HCT116 (cell line): ENCODE measurements at regions not wholly inside any gene's neighbourhood (a gene's known extent, or its start where the extent isn't known, plus 50 kb on each side); places are given as distances from the start of the nearest gene placed in this dataset.

Source experiments
- ATAC-seq: fragments of 200-7000 bp; cut with Tn5 transposase; 2 replicates; pipeline ENCODE4 v1.9.1; 2020; ENCODE audit warnings: mild to moderate bottlenecking, moderate library complexity
- BruUV-seq: library from RNA; stranded (reverse); fragments of 400-500 nt; replicated peaks from 2 replicates; lab custom pipeline; 2021; lab: Mats Ljungman, UMichigan
- CTCF ChIA-PET: fragments of 300-600 bp; sonication (Branson Sonifier 250); formaldehyde crosslinking; loops from one replicate; lab custom pipeline; 2021; ENCODE audit warnings: antibody characterized with exemption; lab: Charles Lee
- POLR2A ChIA-PET: fragments of 300-600, 350-600 bp; sonication (Branson Sonifier 250); formaldehyde crosslinking; loops from one replicate; lab custom pipeline; 2021; ENCODE audit warnings: antibody characterized with exemption; lab: Charles Lee
- RAD21 ChIA-PET, 2 experiments: fragments of 300-600 bp; sonication (Branson Sonifier 250); formaldehyde crosslinking; loops; one replicate each; lab custom pipeline; 2023; ENCODE audit warnings: low total read pairs in 2 of 2; ENCODE audit not compliant: uncharacterized antibody in 2 of 2, unreplicated experiment in 2 of 2, low non-redundant PET in 1 of 2; lab: Charles Lee
- DNase-seq: peaks from one replicate; pipeline ENCODE4 v3.0.0-alpha.2; 2010; ENCODE audit warnings: low read depth, low spot score
- H2AFZ ChIP-seq: fragments of 200-600 bp; shearing (Covaris generic), sonication (generic); 2 replicates; pipeline ENCODE4 v1.6.1; 2017; ENCODE audit warnings: low read depth, mixed run types, mixed read lengths, antibody characterized with exemption, low read length; ENCODE audit not compliant: poor library complexity, severe bottlenecking
- H3K27ac ChIP-seq: 2 replicates; pipeline ENCODE4 v1.5.1; 2012; ENCODE audit warnings: low read depth, low read length
- H3K27me3 ChIP-seq: fragments of 200-600 bp; sonication (generic); 2 replicates; pipeline ENCODE4 v1.6.1; 2016; ENCODE audit warnings: mixed run types, low read length, mixed read lengths; ENCODE audit not compliant: insufficient read depth
- H3K36me3 ChIP-seq, 2 experiments: fragments of 200-500 bp in 1 of 2; fragments of 200-600 bp in 1 of 2; sonication (Bioruptor generic) in 1 of 2; sonication (generic) in 1 of 2; 2 replicates each; pipeline versions ENCODE4 v1.5.1 to v1.6.1; 2014 to 2016; ENCODE audit warnings: low read length in 2 of 2, inconsistent platforms in 1 of 2, mixed read lengths in 1 of 2, mixed run types in 1 of 2; ENCODE audit not compliant: insufficient read depth in 2 of 2, control insufficient read depth in 1 of 2
- H3K4me1 ChIP-seq, 2 experiments: fragments of 200-600 bp in 1 of 2; sonication (generic) in 1 of 2; 2 replicates each; pipeline versions ENCODE4 v1.5.1 to v1.6.1; 2012 to 2017; ENCODE audit warnings: low read length in 2 of 2, inconsistent platforms in 1 of 2, mild to moderate bottlenecking in 1 of 2, mixed read lengths in 1 of 2, mixed run types in 1 of 2, moderate library complexity in 1 of 2; ENCODE audit not compliant: insufficient read depth in 2 of 2, control insufficient read depth in 1 of 2
- H3K4me2 ChIP-seq: fragments of 200-600 bp; sonication (generic); 2 replicates; pipeline ENCODE4 v1.6.1; 2017; ENCODE audit warnings: mixed run types, low read length, mixed read lengths
- H3K4me3 ChIP-seq, 2 experiments: fragments of 200-600 bp in 1 of 2; sonication (generic) in 1 of 2; replicated peaks in 1 of 2; 2 replicates each; pipeline ENCODE4 v1.5.1; 2011 to 2016; ENCODE audit warnings: low read length in 2 of 2, control low read depth in 1 of 2, low read depth in 1 of 2, mild to moderate bottlenecking in 1 of 2, mixed read lengths in 1 of 2, mixed run types in 1 of 2
- H3K79me2 ChIP-seq: fragments of 200-600 bp; sonication (generic); 2 replicates; pipeline ENCODE4 v1.6.1; 2017; ENCODE audit warnings: mild to moderate bottlenecking, mixed run types, low read length, moderate library complexity, mixed read lengths; ENCODE audit not compliant: insufficient read depth
- H3K9ac ChIP-seq: fragments of 200-600 bp; sonication (generic); 2 replicates; pipeline ENCODE4 v1.6.1; 2016; ENCODE audit warnings: low read length, mixed read lengths
- H3K9me2 ChIP-seq: fragments of 200-600 bp; sonication (generic), shearing (Covaris generic); 2 replicates; pipeline ENCODE4 v1.6.1; 2017; ENCODE audit warnings: mixed run types, mild to moderate bottlenecking, moderate library complexity; ENCODE audit not compliant: insufficient read depth
- H3K9me3 ChIP-seq, 2 experiments: fragments of 200-500 bp in 1 of 2; fragments of 200-600 bp in 1 of 2; sonication (Bioruptor generic) in 1 of 2; sonication (generic) in 1 of 2; 2 replicates each; pipeline ENCODE4 v1.6.1; 2014 to 2017; ENCODE audit warnings: low read length in 2 of 2, mixed read lengths in 2 of 2, inconsistent platforms in 1 of 2, low read depth in 1 of 2, mild to moderate bottlenecking in 1 of 2, mixed run types in 1 of 2, moderate library complexity in 1 of 2; ENCODE audit not compliant: control insufficient read depth in 1 of 2, insufficient read depth in 1 of 2
- H4K20me1 ChIP-seq: fragments of 200-600 bp; sonication (generic), shearing (Covaris generic); 2 replicates; pipeline ENCODE4 v1.6.1; 2017; ENCODE audit warnings: mixed run types, mild to moderate bottlenecking, moderate library complexity; ENCODE audit not compliant: insufficient read depth
- CBX3 ChIP-seq: IDR thresholded peaks from 2 replicates; pipeline ENCODE4 v1.6.1; 2012; ENCODE audit warnings: low read depth
- CEBPB ChIP-seq: IDR thresholded peaks from 2 replicates; pipeline ENCODE4 v1.6.1; 2012; ENCODE audit warnings: low read depth
- CTCF ChIP-seq, 3 experiments: fragments of 200-600 bp in 1 of 3; sonication (generic) in 1 of 3; IDR thresholded peaks in 2 of 3; conservative IDR thresholded peaks in 1 of 3; 2 replicates each; pipeline ENCODE4 v1.5.1; 2012 to 2017; ENCODE audit warnings: low read depth in 2 of 3, low read length in 2 of 3, antibody characterized with exemption in 1 of 3, borderline replicate concordance in 1 of 3, control low read depth in 1 of 3, mild to moderate bottlenecking in 1 of 3, mixed read lengths in 1 of 3, mixed run types in 1 of 3, moderate library complexity in 1 of 3; ENCODE audit not compliant: insufficient read depth in 1 of 3
- EGR1 ChIP-seq: IDR thresholded peaks from 2 replicates; pipeline ENCODE4 v1.6.1; 2012; ENCODE audit warnings: low read depth
- ELF1 ChIP-seq: IDR thresholded peaks from 2 replicates; pipeline ENCODE4 v1.6.1; 2012; ENCODE audit warnings: low read depth, borderline replicate concordance
- EZH2 ChIP-seq: fragments of 200-600 bp; sonication (generic); IDR thresholded peaks from 2 replicates; pipeline ENCODE4 v1.6.1; 2017; ENCODE audit warnings: antibody characterized with exemption, mixed run types
- FOSL1 ChIP-seq: IDR thresholded peaks from 2 replicates; pipeline ENCODE4 v1.6.1; 2012; ENCODE audit warnings: low read depth
- POLR2A ChIP-seq: IDR thresholded peaks from 2 replicates; pipeline ENCODE4 v1.7.0; 2011; ENCODE audit warnings: borderline replicate concordance; ENCODE audit not compliant: insufficient read depth, insufficient read length; ENCODE audit errors: extremely low read depth
- POLR2AphosphoS5 ChIP-seq: IDR thresholded peaks from 2 replicates; pipeline ENCODE4 v1.6.1; 2011; ENCODE audit warnings: mild to moderate bottlenecking, low read depth, low read length, moderate library complexity
- RAD21 ChIP-seq: IDR thresholded peaks from 2 replicates; pipeline ENCODE4 v1.6.1; 2012; ENCODE audit warnings: low read depth, mild to moderate bottlenecking
- SIN3A ChIP-seq: IDR thresholded peaks from 2 replicates; pipeline ENCODE4 v1.6.1; 2012; ENCODE audit warnings: low read depth
- SP1 ChIP-seq: IDR thresholded peaks from 2 replicates; pipeline ENCODE4 v1.6.1; 2012; ENCODE audit warnings: low read depth
- SRF ChIP-seq: IDR thresholded peaks from 2 replicates; pipeline ENCODE4 v1.6.1; 2012; ENCODE audit warnings: low read depth
- TCF7L2 ChIP-seq: IDR thresholded peaks from 2 replicates; pipeline ENCODE4 v1.7.0; 2011; ENCODE audit warnings: borderline replicate concordance, inconsistent platforms; ENCODE audit not compliant: insufficient read depth, insufficient read length; ENCODE audit errors: extremely low read depth
- YY1 ChIP-seq: IDR thresholded peaks from 2 replicates; pipeline ENCODE4 v1.6.1; 2011; ENCODE audit warnings: low read length, low read depth, moderate library complexity, mild to moderate bottlenecking; ENCODE audit not compliant: insufficient replicate concordance; ENCODE audit errors: extremely low read depth
- ZFX ChIP-seq: fragments of 450-650 bp; IDR thresholded peaks from 2 replicates; pipeline ENCODE4 v1.6.1; 2017
- intact Hi-C: fragments of 100-400 bp; cut with micrococcal nuclease; formaldehyde crosslinking; loops from 2 replicates; pipeline ENCODE4 v1.10.0; 2022
- TF ChIP-seq, protein P1 (sequence below): IDR thresholded peaks from 2 replicates; pipeline ENCODE4 v1.6.1; 2012; ENCODE audit warnings: low read depth
- TF ChIP-seq, protein P2 (sequence below): IDR thresholded peaks from 2 replicates; pipeline ENCODE4 v1.6.1; 2012
- TF ChIP-seq, protein P3 (sequence below): IDR thresholded peaks from 2 replicates; pipeline ENCODE4 v1.6.1; 2011; ENCODE audit warnings: mild to moderate bottlenecking, low read length, moderate library complexity; ENCODE audit not compliant: insufficient replicate concordance; ENCODE audit errors: extremely low read depth

DNA sequence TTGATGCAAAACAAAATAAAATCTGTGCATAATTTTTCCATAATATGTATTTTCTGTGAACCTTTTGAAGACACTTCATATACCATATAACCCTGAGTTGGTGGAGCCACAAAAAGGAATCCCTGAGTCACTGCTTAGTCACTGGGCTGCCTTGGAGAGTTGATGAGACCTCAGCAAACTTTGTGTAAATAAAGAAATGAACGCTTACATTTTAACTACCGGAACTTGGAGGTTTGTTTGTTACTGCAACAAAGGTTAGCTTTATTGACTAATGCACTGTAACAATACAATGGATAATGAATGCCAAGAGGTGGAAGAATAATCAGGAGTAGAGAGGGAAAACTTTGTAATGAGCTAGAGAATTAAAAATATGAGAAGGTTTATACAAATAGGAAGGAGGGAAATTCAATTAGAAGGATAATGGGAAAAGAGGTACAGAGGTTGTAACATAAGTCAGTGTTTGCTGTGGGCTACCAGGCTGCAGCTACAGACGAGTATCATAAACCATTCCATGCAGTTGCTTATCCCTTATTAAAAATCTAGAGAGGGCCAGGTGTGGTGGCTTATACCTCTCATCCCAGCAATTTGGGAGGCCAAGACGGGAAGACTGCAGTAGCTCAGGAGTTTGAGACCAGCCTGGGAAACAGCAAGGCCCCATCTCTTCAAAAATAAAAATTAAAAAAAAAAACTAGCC, 1042.1 kb downstream of the TYW1 start:
- no peak for DNase-seq
- no TSS peak for BruUV-seq
- Histone ChIP-seq H3K36me3 (no peaks in the 10 kb centered on the region), H4K20me1 (no peaks in the 10 kb centered on the region), H3K79me2 (no peaks in the 10 kb centered on the region), H3K4me1 (no peaks in the 10 kb centered on the region), H3K9me2 (no peaks in the 10 kb centered on the region), H3K4me2 (no peak overlapping the region), H3K9ac (no peak overlapping the region), H3K27ac (no peak overlapping the region), H2AFZ (no peak overlapping the region), H3K9me3 (peaks cover 0 to 21% of the 10 kb centered on the region in 2 experiments; a peak in 2 of 4 replicates), H3K4me3 (no peak overlapping the region), H3K27me3 (no peaks in the 10 kb centered on the region)
- ChIA-PET RAD21 (no interaction called here), POLR2A (no interaction called here), CTCF (no interaction called here)
- TF ChIP-seq FOSL1 (no peak), SP1 (no peak), SRF (no peak), CTCF (IDR thresholded peaks at IDR 0.05 in 2 of 3, conservative IDR thresholded peaks at IDR 0.05 in 1 of 3; ENCODE audit: borderline replicate concordance in 1 of 3, insufficient read depth in 1 of 3, low read depth in 2 of 3, low read length in 2 of 3) (no peak), POLR2AphosphoS5 (no peak), CBX3 (no peak), CEBPB (no peak), RAD21 (no peak), SIN3A (no peak), ELF1 (no peak), TCF7L2 (no peak), EGR1 (no peak), ZFX (no peak), YY1 (no peak), POLR2A (no peak), EZH2 (no peak)
- TF ChIP-seq, protein P1, sequence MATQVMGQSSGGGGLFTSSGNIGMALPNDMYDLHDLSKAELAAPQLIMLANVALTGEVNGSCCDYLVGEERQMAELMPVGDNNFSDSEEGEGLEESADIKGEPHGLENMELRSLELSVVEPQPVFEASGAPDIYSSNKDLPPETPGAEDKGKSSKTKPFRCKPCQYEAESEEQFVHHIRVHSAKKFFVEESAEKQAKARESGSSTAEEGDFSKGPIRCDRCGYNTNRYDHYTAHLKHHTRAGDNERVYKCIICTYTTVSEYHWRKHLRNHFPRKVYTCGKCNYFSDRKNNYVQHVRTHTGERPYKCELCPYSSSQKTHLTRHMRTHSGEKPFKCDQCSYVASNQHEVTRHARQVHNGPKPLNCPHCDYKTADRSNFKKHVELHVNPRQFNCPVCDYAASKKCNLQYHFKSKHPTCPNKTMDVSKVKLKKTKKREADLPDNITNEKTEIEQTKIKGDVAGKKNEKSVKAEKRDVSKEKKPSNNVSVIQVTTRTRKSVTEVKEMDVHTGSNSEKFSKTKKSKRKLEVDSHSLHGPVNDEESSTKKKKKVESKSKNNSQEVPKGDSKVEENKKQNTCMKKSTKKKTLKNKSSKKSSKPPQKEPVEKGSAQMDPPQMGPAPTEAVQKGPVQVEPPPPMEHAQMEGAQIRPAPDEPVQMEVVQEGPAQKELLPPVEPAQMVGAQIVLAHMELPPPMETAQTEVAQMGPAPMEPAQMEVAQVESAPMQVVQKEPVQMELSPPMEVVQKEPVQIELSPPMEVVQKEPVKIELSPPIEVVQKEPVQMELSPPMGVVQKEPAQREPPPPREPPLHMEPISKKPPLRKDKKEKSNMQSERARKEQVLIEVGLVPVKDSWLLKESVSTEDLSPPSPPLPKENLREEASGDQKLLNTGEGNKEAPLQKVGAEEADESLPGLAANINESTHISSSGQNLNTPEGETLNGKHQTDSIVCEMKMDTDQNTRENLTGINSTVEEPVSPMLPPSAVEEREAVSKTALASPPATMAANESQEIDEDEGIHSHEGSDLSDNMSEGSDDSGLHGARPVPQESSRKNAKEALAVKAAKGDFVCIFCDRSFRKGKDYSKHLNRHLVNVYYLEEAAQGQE = no peak
- TF ChIP-seq, protein P2, sequence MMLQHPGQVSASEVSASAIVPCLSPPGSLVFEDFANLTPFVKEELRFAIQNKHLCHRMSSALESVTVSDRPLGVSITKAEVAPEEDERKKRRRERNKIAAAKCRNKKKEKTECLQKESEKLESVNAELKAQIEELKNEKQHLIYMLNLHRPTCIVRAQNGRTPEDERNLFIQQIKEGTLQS = no peak
- TF ChIP-seq, protein P3, sequence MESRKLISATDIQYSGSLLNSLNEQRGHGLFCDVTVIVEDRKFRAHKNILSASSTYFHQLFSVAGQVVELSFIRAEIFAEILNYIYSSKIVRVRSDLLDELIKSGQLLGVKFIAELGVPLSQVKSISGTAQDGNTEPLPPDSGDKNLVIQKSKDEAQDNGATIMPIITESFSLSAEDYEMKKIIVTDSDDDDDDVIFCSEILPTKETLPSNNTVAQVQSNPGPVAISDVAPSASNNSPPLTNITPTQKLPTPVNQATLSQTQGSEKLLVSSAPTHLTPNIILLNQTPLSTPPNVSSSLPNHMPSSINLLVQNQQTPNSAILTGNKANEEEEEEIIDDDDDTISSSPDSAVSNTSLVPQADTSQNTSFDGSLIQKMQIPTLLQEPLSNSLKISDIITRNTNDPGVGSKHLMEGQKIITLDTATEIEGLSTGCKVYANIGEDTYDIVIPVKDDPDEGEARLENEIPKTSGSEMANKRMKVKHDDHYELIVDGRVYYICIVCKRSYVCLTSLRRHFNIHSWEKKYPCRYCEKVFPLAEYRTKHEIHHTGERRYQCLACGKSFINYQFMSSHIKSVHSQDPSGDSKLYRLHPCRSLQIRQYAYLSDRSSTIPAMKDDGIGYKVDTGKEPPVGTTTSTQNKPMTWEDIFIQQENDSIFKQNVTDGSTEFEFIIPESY = no peak
- intact Hi-C loops = no loop called here
- no peak for ATAC-seq
